ENCODE measurements at regions not wholly inside any gene's neighbourhood (a gene's known extent, or its start where the extent isn't known, plus 50 kb on each side); places are given as distances from the start of the nearest gene placed in this dataset.
"Not testable (repeated sequence)": the region's sequence is repeated elsewhere in the genome, so short reads cannot be mapped to it uniquely, and the experiment has no call there.

DNA sequence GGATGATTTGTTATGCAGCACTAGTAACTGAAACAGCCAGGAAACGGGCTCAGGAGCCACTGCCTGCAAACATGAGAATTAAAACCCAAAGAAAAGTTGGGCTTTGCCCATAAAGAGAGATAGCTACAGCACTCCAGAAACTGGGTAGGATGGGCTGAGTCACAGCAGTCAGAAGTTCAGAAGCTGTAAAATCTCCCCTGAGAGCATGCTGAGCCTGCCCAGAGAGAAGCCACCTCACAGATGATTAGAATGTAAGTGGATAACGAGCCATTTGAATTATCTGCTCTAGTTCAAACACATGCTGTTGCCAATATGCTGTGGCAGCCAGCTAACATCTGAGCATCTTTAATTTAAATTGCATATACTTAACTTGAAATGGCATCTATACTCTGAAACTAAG is 388.1 kb upstream of the ACVR2A start:
- DNase-seq = peak; percentile 43

DNA sequence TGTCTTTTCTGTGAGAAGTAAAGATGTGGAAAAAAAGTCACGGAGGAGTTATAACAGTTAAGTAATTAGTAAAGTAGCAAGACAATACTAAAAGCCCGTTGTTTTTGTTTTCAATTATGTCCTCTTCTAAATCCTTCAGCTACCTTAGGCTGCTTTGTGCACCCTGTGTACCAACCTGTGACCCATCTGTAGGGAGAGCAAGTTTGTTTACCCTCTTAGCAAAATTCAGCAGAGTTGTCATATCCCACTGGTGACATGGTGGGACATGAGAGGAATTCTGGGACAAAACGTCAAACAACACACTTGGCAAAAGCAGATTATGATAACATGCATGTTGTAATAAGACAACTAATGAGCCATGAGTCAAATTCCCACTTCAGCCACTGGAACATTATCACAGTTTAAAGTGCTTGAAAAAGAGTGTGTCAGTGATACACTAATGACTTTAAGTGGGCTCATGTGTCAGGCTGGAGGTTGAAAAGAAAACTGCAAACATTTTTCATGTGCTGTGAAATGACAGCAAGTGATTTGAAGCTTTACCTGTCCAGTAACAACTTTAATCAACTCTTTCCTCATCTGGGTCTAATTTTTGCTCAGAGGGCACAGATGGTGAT is 392.8 kb upstream of the ACVR2A start:
- no peak for DNase-seq

DNA sequence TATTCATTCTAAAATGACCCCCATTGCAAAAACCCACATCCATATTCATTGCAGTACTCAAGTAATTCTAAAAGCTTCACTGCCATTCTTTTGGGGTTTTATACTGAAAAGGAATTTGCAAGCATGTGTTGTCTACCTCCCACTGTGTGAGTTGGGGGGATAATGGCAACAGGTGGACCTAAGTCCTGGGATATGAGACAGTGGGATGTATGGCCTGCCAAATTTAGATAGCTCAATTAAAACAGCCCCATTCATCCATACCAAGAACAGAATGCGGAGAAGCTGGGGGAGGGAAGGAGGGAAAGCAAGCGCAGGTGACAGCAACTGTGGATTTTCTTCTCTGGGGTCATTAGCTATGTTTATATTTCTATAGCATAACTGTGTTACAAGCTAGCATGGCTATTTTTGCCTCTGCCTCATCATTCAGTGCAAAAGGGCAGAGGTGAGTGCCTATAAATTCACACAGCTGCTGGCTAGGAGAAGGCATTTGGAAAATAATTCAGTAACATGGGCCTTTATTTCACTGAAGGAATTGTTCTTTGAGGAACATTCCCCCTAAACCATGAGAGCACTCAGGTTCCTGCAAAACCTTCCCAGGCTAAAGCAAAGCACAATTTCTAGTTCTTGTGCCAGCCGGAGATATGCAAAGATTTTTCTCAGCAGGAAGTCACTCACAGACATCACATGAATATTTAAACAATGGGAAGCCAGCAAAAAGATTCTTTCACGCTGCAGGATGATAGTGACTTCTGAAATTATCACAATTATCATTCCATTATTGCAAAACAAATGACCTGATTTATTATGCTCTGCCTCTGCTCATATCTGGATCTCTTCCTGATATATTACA is 393.9 kb upstream of the ACVR2A start:
- DNase-seq = no peak

DNA sequence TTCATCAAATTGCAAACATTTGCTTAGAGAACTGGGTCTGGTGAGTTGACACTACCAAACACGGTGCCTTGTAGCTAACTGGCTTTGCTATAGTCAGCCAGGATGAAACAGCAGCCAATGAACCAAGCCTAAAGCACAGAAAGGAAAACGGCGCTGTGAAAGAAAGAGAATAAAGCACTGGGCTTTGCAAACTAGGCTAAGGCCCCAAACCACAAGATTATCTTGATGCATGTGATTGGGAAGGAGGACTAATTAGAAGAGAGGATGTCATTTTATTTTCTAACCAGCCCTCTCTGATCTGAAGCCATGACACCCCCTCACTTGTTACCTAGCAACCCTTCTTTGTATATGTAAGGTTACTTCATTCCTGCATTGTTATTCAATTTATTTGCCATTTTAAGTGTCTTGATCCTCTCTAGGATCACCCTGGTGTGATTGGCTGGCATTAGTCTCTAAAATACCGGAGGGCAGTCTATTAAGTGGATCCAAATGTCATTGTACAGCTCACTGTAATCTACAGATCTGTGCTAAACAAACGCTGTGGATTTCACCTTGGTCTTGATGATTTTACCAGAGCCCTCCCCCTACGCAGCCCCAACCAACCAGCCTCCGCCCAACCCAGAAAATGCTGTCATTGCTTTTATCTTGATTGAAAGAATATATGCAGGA is 395.4 kb upstream of the ACVR2A start:
- no peak for DNase-seq

DNA sequence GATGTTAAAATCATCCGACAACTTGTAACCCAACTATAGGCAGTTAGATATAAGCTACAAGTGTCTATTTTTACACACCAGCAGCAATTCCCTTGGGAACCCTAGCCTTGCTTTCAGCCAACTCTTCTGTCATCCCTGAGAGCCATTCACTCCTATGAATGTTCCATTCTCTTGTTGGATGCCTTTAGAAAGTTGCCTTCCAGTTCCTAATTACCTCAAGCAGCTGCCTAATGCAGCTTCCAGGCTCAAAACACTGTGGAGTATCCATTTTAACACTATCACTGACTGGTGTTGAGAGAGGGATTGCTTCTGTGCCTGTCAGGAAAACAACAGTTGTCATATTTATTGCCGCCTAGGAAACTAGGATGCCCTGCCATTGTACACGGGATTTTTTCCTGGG is 402.0 kb upstream of the ACVR2A start:
- no peak for DNase-seq

DNA sequence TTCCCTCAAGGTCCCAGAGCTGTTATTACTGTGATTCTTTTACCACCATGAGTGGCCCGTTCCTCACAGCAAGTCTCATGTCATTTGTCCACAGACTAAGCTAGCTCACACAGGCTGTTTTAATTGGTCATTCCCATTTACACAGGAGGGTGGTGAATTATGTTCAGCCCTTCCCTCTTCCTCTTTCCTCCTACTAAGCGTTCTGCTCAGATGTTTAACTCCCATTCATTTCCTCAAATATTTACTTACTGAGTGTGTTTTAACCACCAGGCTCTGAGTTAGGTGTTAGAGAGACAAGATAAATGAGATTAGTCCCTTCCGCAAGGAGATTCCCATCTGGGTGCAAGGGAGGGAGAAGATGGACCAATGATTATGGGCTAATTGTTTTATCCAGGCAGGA is 403.6 kb upstream of the ACVR2A start:
- DNase-seq = no peak

DNA sequence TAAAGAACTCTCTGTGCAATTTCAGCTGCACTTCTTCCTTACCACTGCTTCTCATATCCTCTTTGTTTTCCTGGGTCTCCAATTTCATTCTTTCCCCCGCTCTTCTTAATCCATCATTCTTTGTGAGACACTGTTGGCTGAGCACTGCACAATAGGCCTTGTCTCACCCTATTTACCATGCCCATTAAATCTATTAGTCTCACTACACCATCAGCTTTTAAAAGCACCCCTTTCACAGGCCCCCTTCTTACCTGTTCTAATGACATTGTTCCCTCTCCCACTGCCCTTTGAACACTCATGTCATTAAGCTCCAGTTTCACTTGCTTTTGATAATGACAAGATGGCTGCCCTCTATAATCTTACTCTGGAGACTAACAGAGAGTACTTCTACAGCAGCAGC is 404.1 kb upstream of the ACVR2A start:
- no peak for DNase-seq

DNA sequence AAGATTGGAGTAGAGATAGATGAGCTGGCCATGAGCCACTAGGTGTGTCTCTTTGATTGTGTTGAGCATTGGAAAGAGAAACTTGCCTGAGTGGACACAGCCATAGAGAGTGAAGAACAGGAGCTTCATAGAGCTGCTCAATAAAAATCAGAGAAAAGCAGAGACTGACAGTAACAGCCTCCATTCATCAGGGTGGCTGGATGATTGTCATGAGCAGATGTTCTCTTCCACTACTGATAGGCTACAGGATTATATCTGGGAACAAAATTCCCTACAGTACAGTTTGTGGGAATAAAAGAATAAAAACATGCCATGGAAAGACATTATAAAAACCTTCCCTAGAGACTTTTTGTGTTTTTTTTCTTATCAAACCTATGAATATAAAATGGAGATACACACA is 404.8 kb upstream of the ACVR2A start:
- DNase-seq = no peak

DNA sequence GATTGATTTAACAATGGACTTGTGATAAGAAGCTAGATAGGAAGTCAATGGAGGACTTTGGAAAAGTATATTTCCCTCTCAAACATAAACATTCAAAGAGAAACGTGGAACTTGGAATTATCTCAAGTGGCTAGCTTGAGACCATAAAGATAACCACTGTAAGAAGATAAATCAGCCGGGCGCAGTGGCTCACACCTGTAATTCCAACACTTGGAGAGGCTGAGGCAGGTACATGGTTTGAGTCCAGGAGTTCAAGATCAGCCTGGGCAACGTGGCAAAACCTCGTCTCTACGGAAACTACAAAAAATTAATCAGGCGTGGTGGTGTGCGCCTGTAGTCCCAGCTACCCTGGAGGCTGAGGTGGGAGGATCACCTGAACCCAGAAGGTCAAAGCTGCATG is 405.9 kb upstream of the ACVR2A start:
- no peak for DNase-seq

DNA sequence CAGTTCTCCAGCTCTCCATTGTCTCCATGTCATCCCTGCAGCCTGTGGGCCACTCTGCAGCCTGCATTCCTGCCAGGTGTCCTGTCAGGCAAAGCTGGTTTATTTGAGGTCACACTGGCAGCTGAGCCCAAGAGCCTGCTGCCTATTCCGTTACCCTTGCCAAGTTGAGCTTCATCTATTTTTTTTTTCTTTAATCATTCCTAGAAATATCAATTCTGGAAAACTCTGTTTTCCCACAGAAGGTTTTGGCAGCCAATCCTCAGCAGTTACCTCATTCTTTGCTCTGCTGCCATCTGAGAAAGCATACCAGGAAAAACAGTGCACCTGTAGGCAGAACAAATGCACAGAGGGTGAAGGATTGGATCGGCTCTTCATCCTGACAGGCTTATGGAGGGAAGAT is 411.0 kb upstream of the ACVR2A start:
- DNase-seq = no peak

DNA sequence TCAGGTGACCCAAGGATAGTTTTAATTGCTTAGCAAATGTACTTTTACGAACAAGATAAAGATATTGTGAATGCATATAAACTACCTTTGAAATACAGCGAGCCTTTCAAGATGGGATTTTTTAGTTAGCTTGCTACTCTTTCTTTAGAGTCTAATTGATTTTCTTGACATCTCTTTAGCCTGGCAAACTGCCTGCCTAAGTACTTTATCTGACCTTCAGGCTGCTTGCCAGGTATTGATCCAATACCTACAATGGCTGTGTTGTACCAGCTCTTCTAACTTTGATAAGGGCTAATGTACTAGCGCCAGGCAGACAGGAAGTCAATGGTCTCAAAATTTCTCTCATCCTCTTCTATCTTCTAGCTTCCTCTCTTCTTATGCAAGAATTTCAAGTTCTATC is 414.4 kb upstream of the ACVR2A start:
- DNase-seq = peak; percentile 68

DNA sequence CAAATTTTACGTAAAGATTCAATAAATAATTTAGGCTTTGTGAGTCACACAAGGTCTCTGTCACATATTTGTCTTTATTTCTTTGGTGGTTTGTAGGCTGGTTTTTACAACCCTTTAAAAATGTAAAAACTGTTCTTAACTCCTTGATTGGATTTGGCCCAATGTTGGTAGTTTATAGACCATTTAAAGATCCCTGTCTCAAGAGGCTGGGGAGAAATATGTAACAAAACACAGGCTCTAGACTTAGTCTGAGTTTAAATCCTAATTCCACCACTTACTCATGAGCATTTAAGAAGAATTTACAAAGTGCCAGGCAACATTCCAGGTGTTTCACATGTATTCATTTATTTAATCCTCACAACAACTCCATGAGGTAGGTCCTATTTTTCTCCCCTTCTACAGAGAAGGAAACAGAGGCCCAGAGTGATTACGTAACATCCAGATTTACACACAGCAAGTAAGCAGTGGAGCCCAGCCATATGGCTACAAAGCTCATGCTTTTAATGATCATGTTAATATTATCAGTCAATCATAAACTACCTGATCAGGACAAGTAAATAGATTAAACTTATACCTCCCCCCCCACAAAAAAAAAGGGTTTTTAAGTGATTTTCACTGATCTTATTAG is 416.6 kb upstream of the ACVR2A start:
- no peak for DNase-seq

DNA sequence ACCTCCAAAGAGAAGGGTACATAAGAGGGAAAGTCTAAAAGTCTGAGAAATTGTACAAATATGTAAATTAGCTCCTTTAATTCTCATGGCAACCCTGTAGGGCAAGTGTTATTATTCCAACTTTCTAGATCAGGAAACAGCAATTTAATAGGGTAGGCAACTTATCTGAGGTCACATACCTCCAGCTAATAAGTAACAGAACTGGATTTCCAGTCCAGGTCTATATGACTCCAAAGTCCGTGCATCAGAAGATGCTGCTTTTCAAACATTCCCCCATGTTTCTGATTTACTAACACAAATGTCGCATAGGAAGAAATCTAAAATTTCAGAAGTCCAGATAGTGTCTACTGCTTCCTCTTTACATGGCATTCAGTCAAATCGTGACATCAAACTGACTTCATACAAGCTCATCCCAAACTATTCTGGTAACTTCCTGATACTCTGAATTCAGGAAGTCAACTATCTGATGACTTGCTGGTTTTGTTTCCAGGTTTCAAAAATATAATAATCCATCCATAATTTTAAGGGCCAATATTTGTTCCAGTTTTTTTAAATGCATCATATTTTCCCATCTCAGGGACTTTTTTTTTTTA is 419.3 kb upstream of the ACVR2A start:
- no peak for DNase-seq

DNA sequence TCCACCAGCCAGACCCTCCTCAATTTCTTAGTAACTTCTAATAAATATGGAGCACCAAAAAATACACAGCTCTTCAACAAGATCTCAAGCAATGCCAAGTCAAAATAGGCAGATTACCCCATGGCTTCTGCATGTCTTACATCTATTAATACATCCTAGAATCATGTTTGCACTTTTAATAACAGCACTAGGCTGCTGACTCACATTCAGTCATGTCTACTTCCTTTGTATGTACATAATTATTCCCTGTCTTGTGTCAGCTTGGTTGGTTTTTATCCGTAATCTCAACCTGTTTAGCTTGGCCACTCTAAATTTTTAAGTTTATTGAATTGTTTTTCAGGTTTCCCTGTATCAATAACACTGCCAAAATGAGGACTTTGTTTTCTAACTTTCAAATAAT is 420.1 kb upstream of the ACVR2A start:
- DNase-seq = no peak

DNA sequence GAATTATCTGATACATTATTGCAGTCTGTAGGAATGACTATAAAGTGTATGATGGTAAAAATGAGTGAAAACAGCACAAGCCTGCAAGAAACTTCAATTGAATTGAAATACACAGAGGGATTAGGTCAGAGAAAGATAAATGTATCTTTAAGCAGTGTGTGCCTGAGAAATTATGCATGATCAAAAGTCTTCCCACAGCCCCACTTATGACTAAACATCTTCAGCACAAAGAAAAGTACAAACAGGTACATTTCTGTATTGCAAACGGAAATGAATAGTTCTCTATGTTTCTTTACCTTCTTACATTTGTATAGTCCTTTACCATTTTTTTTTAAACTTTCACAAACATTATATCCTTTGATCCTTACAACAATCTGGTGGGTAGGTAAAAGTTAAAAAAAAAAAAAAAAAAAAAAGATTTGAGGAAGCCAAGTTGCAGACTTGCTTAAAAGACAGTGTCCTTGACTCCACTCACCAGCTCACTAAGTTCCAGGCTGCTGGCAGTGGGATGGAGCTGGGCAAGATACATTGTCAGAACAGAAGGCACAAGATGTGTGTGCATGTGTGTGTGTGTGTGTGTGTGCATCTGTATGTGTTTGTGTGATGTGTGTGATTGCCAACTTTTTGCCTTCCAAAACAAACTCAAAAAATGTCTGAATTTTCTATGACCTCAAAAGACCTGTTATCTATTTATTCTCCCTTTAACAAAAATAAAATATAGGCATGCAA is 423.7 kb upstream of the ACVR2A start:
- no peak for DNase-seq

DNA sequence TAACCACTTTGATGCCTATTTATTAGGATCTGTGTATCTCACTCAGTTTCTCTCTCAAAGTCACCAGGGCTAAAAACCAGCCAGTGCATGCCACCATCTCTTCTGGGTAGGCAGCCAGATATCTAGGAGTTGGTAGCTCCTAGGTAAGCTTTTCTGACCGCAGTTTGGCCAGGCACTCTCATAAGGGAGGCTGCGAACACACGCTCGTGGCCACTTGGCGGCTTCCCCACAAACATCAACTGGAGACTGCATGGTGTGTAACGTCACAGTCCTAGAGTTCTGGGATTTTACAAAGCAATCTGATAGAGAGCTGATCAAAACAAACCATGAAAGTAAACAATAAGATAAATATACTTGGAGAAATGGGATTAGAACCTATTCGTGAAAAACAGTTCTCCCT is 424.3 kb upstream of the ACVR2A start:
- DNase-seq = no peak

DNA sequence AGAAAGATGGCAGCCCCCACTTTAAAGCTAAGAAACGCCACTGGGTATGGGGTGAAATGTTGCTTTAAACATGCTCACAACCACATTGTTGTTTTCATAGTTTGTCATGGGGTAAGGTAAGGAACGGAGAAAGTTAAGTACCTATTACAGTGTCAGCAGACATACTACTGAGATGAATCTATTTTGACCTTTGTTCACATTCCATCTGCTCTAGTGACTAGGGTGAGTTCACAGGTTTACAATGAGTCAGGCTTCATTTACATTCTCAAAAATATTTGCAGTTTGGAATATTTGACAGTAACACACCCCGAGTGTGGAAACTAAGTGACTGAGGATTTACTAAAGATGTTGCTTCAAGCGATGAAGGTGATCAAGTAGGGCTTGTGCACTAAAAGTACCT is 428.7 kb upstream of the ACVR2A start:
- DNase-seq = no peak

DNA sequence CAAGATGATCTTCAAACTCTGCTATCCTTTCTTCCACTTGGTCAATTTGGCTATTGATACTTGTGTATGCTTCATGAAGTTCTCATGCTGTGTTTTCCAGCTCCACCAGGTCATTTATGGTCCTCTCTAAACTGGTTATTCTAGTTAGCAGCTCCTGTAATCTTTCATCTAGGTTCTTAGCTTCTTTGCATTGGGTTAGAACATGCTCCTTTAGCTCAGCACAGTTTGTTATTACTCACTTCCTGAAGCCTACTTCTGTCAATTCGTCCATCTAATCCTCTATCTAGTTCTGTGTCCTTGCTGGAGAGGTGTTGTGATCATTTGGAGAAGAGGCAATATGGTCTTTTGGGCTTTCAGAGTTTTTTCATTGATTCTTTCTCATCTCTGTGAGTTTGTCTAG is 430.2 kb upstream of the ACVR2A start:
- DNase-seq = not testable (repeated sequence)

DNA sequence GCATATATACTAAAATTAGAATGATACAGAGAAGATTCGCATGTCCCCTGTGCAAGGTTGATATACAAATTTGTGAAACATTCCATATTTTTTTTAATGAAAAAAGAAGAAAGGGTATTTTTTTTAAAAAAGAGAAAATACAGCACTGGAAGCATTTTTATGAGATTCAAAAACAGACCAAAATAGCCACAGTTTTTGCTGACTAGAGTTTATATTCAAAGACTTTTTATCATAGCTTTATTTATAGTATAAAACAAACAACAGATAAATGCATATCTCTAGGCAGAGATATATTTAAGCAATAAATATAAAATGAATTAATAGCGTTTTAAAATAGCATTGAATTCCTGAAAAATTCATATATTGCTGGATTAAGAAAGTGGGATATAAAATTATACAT is 436.5 kb upstream of the ACVR2A start:
- DNase-seq = no peak

DNA sequence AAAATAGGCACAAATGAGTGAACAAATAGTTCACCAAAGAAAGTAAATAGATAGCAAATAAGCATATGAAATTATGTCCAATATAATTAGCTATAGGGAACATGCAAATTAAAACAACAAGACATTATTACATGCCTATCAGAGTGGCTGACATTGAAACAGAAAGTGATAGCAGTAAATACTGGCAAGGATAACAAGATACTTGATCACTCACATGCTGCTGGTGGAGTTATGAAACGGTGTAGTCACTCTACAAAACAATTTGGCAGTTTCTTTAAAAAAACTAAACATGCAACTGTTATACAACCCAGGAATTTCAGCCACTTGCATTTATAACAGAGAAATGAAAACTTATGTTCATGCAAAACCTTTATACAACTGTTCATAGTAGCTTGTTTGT is 439.2 kb upstream of the ACVR2A start:
- no peak for DNase-seq

DNA sequence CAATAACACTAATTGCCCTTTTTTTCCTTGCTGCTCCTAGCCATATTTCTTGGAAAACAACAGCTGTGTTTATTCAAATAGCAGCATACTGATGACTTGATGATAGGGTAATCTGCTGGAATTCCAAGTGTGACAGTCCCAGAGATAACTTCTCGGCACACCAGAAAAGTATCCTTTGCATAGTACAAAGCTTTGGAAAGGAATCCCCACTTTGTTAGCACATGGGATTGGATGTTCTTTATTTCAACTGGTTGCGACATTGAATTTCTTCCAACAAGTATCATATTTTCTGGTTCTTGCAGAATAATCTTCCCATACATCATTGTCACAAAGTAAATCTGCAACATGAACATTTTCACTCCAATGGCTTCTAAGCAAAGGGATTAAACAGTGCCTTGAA is 445.8 kb upstream of the ACVR2A start:
- DNase-seq = no peak

DNA sequence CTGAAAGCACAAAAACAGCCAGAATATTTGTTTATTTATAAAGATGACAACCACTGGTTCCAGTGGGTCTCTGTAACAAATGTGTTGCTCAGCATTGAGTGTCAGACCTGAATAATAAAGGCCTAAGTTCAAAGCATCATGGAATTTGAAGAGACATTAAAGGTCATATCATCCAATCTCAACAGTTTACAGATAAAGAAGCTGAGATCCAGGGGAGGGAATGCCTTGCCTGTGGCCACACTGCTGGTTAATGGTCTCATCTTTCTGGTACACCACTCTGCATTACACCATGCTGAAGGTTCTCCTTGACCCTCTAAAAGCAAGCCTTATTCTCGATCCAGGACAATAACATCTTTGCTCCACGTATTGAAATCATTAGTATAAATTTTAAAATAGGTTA is 446.5 kb upstream of the ACVR2A start:
- DNase-seq = no peak

DNA sequence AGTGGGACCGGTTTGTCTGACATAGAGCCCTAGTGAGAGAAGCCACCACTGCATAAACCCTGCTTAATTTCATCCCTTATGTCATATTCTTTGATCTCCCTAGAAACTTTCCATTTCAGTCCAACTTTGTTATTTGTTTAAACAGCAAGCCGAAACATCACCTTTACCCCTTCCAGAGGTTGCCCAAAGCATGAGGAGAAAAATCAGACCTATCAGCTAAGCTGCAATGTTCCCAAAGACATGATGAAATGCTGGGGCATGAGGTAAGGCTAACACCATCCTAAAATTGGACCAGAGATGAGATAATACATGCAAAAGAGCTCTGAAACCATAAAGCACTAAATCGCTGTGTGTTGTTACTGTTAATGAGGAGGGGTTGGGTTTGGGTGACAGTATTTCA is 447.9 kb upstream of the ACVR2A start:
- DNase-seq = no peak

All from NCI-H1105 treated with DMSO at 0.1 percent for 48 hours (cell line).